Right renal pelvis (tissue), 4 donors: ENCODE measurements at regions not wholly inside any gene's neighbourhood (a gene's known extent, or its start where the extent isn't known, plus 50 kb on each side); places are given as distances from the start of the nearest gene placed in this dataset.

Experiments
- DNase-seq, 4 donors: peaks; one replicate each; pipeline ENCODE4 v3.0.0-alpha.2; 2013; ENCODE audit warnings: low read depth in 4 of 4, low spot score in 3 of 4, missing footprints in 1 of 4

- no peak for DNase-seq
Measured at GRCh38 chr2:76274676-76275075, 564.0 kb upstream of the GCFC2 start.

GRCh38 chr2:76274160-76274559 lies 563.4 kb upstream of the GCFC2 start:
- no peak for DNase-seq

GRCh38 chr2:76270096-76270710 lies 559.5 kb upstream of the GCFC2 start:
- no peak for DNase-seq

GRCh38 chr2:76268902-76269620 lies 558.3 kb upstream of the GCFC2 start:
- no peak for DNase-seq

- no peak for DNase-seq
Measured at GRCh38 chr2:76268484-76268883, 557.8 kb upstream of the GCFC2 start.

- DNase-seq: no peak
Measured at GRCh38 chr2:76257802-76258201, 547.1 kb upstream of the GCFC2 start.

GRCh38 chr2:76256458-76257088 lies 545.9 kb upstream of the GCFC2 start:
- DNase-seq: no peak

- DNase-seq: no peak
Measured at GRCh38 chr2:76252704-76253103, 542.0 kb upstream of the GCFC2 start.

GRCh38 chr2:76251342-76251741 lies 540.6 kb upstream of the GCFC2 start:
- DNase-seq: no peak

GRCh38 chr2:76247006-76247405 lies 536.3 kb upstream of the GCFC2 start:
- no peak for DNase-seq

GRCh38 chr2:76211991-76212985 lies 501.6 kb upstream of the GCFC2 start:
- DNase-seq: no peak

GRCh38 chr2:76210551-76210950 lies 499.8 kb upstream of the GCFC2 start:
- DNase-seq: no peak

GRCh38 chr2:76204048-76204447 lies 493.3 kb upstream of the GCFC2 start:
- no peak for DNase-seq

- no peak for DNase-seq
Measured at GRCh38 chr2:76202866-76203265, 492.2 kb upstream of the GCFC2 start.

- peak; percentile 56 to 68 (median 65) for DNase-seq
Measured at GRCh38 chr2:76197842-76198448, 487.2 kb upstream of the GCFC2 start.

- DNase-seq: no peak
Measured at GRCh38 chr2:76197428-76197827, 486.7 kb upstream of the GCFC2 start.

- DNase-seq: no peak
Measured at GRCh38 chr2:76194031-76194775, 483.5 kb upstream of the GCFC2 start.

- DNase-seq: no peak
Measured at GRCh38 chr2:76193089-76193488, 482.4 kb upstream of the GCFC2 start.

- no peak for DNase-seq
Measured at GRCh38 chr2:76188334-76189008, 477.8 kb upstream of the GCFC2 start.
